GM23338 (cell line): ENCODE measurements at regions not wholly inside any gene's neighbourhood (a gene's known extent, or its start where the extent isn't known, plus 50 kb on each side); places are given as distances from the start of the nearest gene placed in this dataset.

Experiments used
- ATAC-seq: fragments of 200-7000 bp; cut with Tn5 transposase; 3 replicates; pipeline ENCODE4 v1.9.1; 2020
- DNase-seq: peaks from one replicate; pipeline ENCODE4 v3.0.0-alpha.2; 2015; ENCODE audit warnings: low spot score
- H2AFZ ChIP-seq: fragments of 200-600 bp; sonication (generic); 2 replicates; pipeline ENCODE4 v1.8.0; 2016; ENCODE audit warnings: antibody characterized with exemption, mild to moderate bottlenecking, moderate library complexity
- H3F3A ChIP-seq: fragments of 200-600 bp; sonication (generic); replicated peaks from 2 replicates; pipeline ENCODE4 v1.8.0; 2017; ENCODE audit warnings: antibody characterized with exemption, mixed run types, low read depth
- H3K27ac ChIP-seq: fragments of 200-600 bp; sonication (generic); 2 replicates; pipeline ENCODE4 v1.6.1; 2016; ENCODE audit warnings: low read depth
- H3K27me3 ChIP-seq: fragments of 200-600 bp; sonication (generic); 2 replicates; pipeline ENCODE4 v1.8.0; 2016; ENCODE audit warnings: mild to moderate bottlenecking, mixed run types, moderate library complexity; ENCODE audit not compliant: insufficient read depth
- H3K36me3 ChIP-seq: fragments of 200-600 bp; sonication (generic); 2 replicates; pipeline ENCODE4 v1.8.0; 2016; ENCODE audit warnings: mild to moderate bottlenecking; ENCODE audit not compliant: insufficient read depth
- H3K4me1 ChIP-seq: fragments of 200-600 bp; sonication (generic); 2 replicates; pipeline ENCODE4 v1.8.0; 2016; ENCODE audit warnings: mild to moderate bottlenecking, moderate library complexity; ENCODE audit not compliant: insufficient read depth
- H3K4me2 ChIP-seq: fragments of 200-600 bp; sonication (generic); 2 replicates; pipeline ENCODE4 v1.7.1; 2017; ENCODE audit warnings: mixed run types
- H3K4me3 ChIP-seq: fragments of 200-600 bp; sonication (generic); 2 replicates; pipeline ENCODE4 v1.6.1; 2016; ENCODE audit warnings: mixed run types
- H3K79me2 ChIP-seq: fragments of 200-600 bp; sonication (generic); replicated peaks from 2 replicates; pipeline ENCODE4 v1.8.0; 2017; ENCODE audit warnings: mild to moderate bottlenecking; ENCODE audit not compliant: insufficient read depth
- H3K9me2 ChIP-seq: fragments of 200-600 bp; sonication (generic); 2 replicates; pipeline ENCODE4 v1.8.0; 2017; ENCODE audit not compliant: insufficient read depth
- H4K20me1 ChIP-seq: fragments of 200-600 bp; sonication (generic); replicated peaks from 2 replicates; pipeline ENCODE4 v1.8.0; 2017; ENCODE audit warnings: mild to moderate bottlenecking; ENCODE audit not compliant: insufficient read depth
- H3K27ac Mint-ChIP-seq: 2 replicates; pipeline ENCODE4 v1.8.0; 2020; ENCODE audit warnings: inconsistent platforms, mild to moderate bottlenecking, moderate library complexity, mixed read lengths
- H3K27me3 Mint-ChIP-seq: 3 replicates; pipeline ENCODE4 v1.8.0; 2022; ENCODE audit warnings: low read depth, mild to moderate bottlenecking, moderate library complexity, mixed read lengths, inconsistent platforms; ENCODE audit not compliant: insufficient read depth, poor library complexity
- H3K36me3 Mint-ChIP-seq: 3 replicates; pipeline ENCODE4 v1.8.0; 2021; ENCODE audit warnings: low read depth, mild to moderate bottlenecking, inconsistent platforms, moderate library complexity, mixed read lengths
- H3K4me1 Mint-ChIP-seq: 3 replicates; pipeline ENCODE4 v1.8.0; 2020; ENCODE audit warnings: mild to moderate bottlenecking, inconsistent platforms, mixed read lengths
- H3K4me3 Mint-ChIP-seq: 3 replicates; pipeline ENCODE4 v1.8.0; 2021; ENCODE audit warnings: moderate library complexity, mild to moderate bottlenecking, inconsistent platforms, mixed read lengths
- H3K9me3 Mint-ChIP-seq: 3 replicates; pipeline ENCODE4 v1.8.0; 2020; ENCODE audit warnings: moderate library complexity, mild to moderate bottlenecking, inconsistent platforms, mixed read lengths
- CTCF ChIP-seq, 2 experiments: fragments of 200-600 bp in 1 of 2; sonication (generic) in 1 of 2; conservative IDR thresholded peaks; 2 replicates each; pipeline versions ENCODE4 v1.5.1 to v1.6.1; 2016 to 2017; ENCODE audit warnings: antibody characterized with exemption in 2 of 2, low read depth in 2 of 2, mild to moderate bottlenecking in 2 of 2, moderate library complexity in 1 of 2
- JUNB ChIP-seq: IDR thresholded peaks from one replicate; pipeline ENCODE4 v1.6.1; 2016; ENCODE audit warnings: antibody characterized with exemption; ENCODE audit not compliant: unreplicated experiment
- POLR2AphosphoS5 ChIP-seq: IDR thresholded peaks from 2 replicates; pipeline ENCODE4 v1.6.1; 2016; ENCODE audit warnings: antibody characterized with exemption, low read depth
- STAT1 ChIP-seq: IDR thresholded peaks from one replicate; pipeline ENCODE4 v1.6.1; 2016; ENCODE audit warnings: antibody characterized with exemption; ENCODE audit not compliant: unreplicated experiment
- ZNF114 ChIP-seq: fragments of 250-450 bp; sonication (Bioruptor Pico); IDR thresholded peaks from 2 replicates; pipeline ENCODE4 v1.5.0; 2020; ENCODE audit warnings: mild to moderate bottlenecking, moderate library complexity
- ZNF462 ChIP-seq: fragments of 250-450 bp; sonication (Bioruptor Pico); IDR thresholded peaks from 2 replicates; pipeline ENCODE4 v1.5.0; 2020; ENCODE audit warnings: mild to moderate bottlenecking, moderate library complexity
- TF ChIP-seq, protein P1 (sequence below): IDR thresholded peaks from 2 replicates; pipeline ENCODE4 v1.6.1; 2016; ENCODE audit warnings: antibody characterized with exemption

DNA sequence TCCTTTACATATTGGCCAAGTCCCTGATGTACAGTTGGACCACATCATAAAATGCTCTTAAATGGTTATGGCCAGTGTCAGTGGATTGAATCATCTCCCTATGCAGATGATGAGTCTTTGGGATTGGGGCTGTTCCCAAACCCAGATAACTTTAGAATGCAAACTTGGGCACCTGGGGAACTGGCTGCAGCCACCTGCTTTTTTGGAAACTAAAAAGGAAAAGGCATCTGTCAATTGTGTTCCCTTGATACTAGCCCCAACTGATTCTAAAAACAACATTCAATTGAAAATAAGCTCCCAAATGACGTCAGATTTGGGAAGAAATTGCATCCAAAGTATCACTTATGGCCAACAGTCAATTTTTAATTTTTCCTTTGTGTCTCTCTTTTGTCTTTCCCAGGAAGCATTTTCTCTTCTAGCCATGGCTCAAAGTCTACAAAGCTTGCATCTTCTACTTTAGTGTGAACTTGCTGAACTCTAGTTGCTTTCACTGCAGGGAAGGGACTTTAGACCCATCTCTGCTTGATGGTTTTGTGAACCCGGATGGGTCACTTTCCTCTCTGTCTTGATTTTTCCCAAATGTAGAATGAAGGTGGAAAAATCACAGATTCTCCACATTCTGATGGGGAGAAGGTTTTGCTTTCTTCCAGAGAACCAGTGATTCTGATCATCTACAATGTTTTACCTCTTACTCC lies 402.3 kb upstream of the USP24 start:
- peaks cover 28% of the 10 kb centered on the region; the same call in 1 of the 2 replicates for H3K9me2 ChIP-seq
- H3K36me3 ChIP-seq: no peaks in the 10 kb centered on the region
- H3K4me3 Mint-ChIP-seq: no peak overlapping the region
- H4K20me1 ChIP-seq: no peaks in the 10 kb centered on the region
- ATAC-seq (no peak), DNase-seq (no peak)
- peaks cover 12% of the 10 kb centered on the region; the same call in 1 of the 2 replicates for H3K4me1 ChIP-seq
- H3K9me3 Mint-ChIP-seq: peaks cover 5% of the 10 kb centered on the region; the same call in 2 of the 3 replicates
- no peaks in the 10 kb centered on the region for H3F3A ChIP-seq
- no peaks in the 10 kb centered on the region for H3K79me2 ChIP-seq
- no peak overlapping the region for H3K4me3 ChIP-seq
- H3K27ac Mint-ChIP-seq: no peak overlapping the region
- H3K4me2 ChIP-seq: no peak overlapping the region
- no peak for TF ChIP-seq POLR2AphosphoS5
- no peak for TF ChIP-seq STAT1
- TF ChIP-seq ZNF114 (CRISPR knock-in tag): no peak
- TF ChIP-seq JUNB: no peak
- TF ChIP-seq ZNF462 (CRISPR knock-in tag): no peak
- no peak for TF ChIP-seq CTCF (conservative IDR thresholded peaks at IDR 0.05; ENCODE audit: low read depth in 2 of 2)
- TF ChIP-seq, protein P1, sequence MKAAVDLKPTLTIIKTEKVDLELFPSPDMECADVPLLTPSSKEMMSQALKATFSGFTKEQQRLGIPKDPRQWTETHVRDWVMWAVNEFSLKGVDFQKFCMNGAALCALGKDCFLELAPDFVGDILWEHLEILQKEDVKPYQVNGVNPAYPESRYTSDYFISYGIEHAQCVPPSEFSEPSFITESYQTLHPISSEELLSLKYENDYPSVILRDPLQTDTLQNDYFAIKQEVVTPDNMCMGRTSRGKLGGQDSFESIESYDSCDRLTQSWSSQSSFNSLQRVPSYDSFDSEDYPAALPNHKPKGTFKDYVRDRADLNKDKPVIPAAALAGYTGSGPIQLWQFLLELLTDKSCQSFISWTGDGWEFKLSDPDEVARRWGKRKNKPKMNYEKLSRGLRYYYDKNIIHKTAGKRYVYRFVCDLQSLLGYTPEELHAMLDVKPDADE: no peak
- H3K36me3 Mint-ChIP-seq: peaks cover 5% of the 10 kb centered on the region; the same call in 2 of the 3 replicates
- peaks cover 19% of the 10 kb centered on the region for H3K4me1 Mint-ChIP-seq
- H3K27ac ChIP-seq: no peak overlapping the region
- no peak overlapping the region for H2AFZ ChIP-seq
- no peaks in the 10 kb centered on the region for H3K27me3 Mint-ChIP-seq
- no peaks in the 10 kb centered on the region for H3K27me3 ChIP-seq
